ENCODE measurements at regions not wholly inside any gene's neighbourhood (a gene's known extent, or its start where the extent isn't known, plus 50 kb on each side); places are given as distances from the start of the nearest gene placed in this dataset.
"Not testable (repeated sequence)": the region's sequence is repeated elsewhere in the genome, so short reads cannot be mapped to it uniquely, and the experiment has no call there.

- WGBS, 2 donors = 95 to 97% methylated on average over 13 of the region's 13 CpGs
- DNase-seq (ENCODE audit: low spot score in 2 of 2) = no peak
- no peak overlapping the region for H3K4me3 ChIP-seq (ENCODE audit: low read depth, poor library complexity, severe bottlenecking)
- no peak for TF ChIP-seq POLR2A (IDR thresholded peaks at IDR 0.05)
- intact Hi-C loops (cut with DNase I; ENCODE audit: low total_unique reads) = no loop called here
Observed at GRCh38 chr6:92109256-92109655, 1310.1 kb downstream of the EPHA7 start.

GRCh38 chr6:92086750-92087149, 1332.6 kb downstream of the EPHA7 start:
- H3K4me3 ChIP-seq (ENCODE audit: low read depth, poor library complexity, severe bottlenecking) = no peak overlapping the region
- WGBS, 2 donors = 70 to 72% methylated on average over 2 of the region's 2 CpGs
- TF ChIP-seq POLR2A (IDR thresholded peaks at IDR 0.05) (no peak), CTCF (IDR thresholded peaks at IDR 0.05) (no peak)
- no peak for DNase-seq (ENCODE audit: low spot score in 2 of 2)
- intact Hi-C loops (cut with DNase I; ENCODE audit: low total_unique reads) = no loop called here

GRCh38 chr6:92083914-92084313, 1335.4 kb downstream of the EPHA7 start:
- 88 to 94% methylated on average over 5 of the region's 5 CpGs for WGBS, 2 donors
- intact Hi-C loops (cut with DNase I; ENCODE audit: low total_unique reads); H3K4me3 ChIP-seq (ENCODE audit: low read depth, poor library complexity, severe bottlenecking); DNase-seq (ENCODE audit: low spot score in 2 of 2): not testable (repeated sequence)

- WGBS, 2 donors = 79 to 84% methylated on average over 3 of the region's 3 CpGs
- no peak for TF ChIP-seq POLR2A (IDR thresholded peaks at IDR 0.05)
- TF ChIP-seq CTCF (IDR thresholded peaks at IDR 0.05) = no peak
- no peak overlapping the region for H3K4me3 ChIP-seq (ENCODE audit: low read depth, poor library complexity, severe bottlenecking)
- intact Hi-C loops (cut with DNase I; ENCODE audit: low total_unique reads) = no loop called here
- no peak for DNase-seq (ENCODE audit: low spot score in 2 of 2)
Observed at GRCh38 chr6:92072387-92072786, 1347.0 kb downstream of the EPHA7 start.

- WGBS, 2 donors = 29 to 42% methylated on average over 3 of the region's 3 CpGs
- no peak overlapping the region for H3K4me3 ChIP-seq (ENCODE audit: low read depth, poor library complexity, severe bottlenecking)
- no peak for TF ChIP-seq POLR2A (IDR thresholded peaks at IDR 0.05)
- no peak for DNase-seq (ENCODE audit: low spot score in 2 of 2)
- intact Hi-C loops (cut with DNase I; ENCODE audit: low total_unique reads) = no loop called here
Observed at GRCh38 chr6:92069781-92070180, 1349.6 kb downstream of the EPHA7 start.

- TF ChIP-seq POLR2A (IDR thresholded peaks at IDR 0.05) = no peak
- TF ChIP-seq CTCF (IDR thresholded peaks at IDR 0.05) = no peak
- no peak for DNase-seq (ENCODE audit: low spot score in 2 of 2)
- intact Hi-C loops (cut with DNase I; ENCODE audit: low total_unique reads) = loop anchor here (5.0 kb wide), 1 partner anchor 65 kb away; no protein-coding TSS in a partner anchor
- no peak overlapping the region for H3K4me3 ChIP-seq (ENCODE audit: low read depth, poor library complexity, severe bottlenecking)
- WGBS, 2 donors = 77 to 85% methylated on average over 2 of the region's 2 CpGs
Observed at GRCh38 chr6:92052513-92052912, 1366.8 kb downstream of the EPHA7 start.

GRCh38 chr6:92050216-92050615, 1369.1 kb downstream of the EPHA7 start:
- no peak overlapping the region for H3K4me3 ChIP-seq (ENCODE audit: low read depth, poor library complexity, severe bottlenecking)
- DNase-seq (ENCODE audit: low spot score in 2 of 2) = no peak
- no peak for TF ChIP-seq POLR2A (IDR thresholded peaks at IDR 0.05)
- TF ChIP-seq CTCF (IDR thresholded peaks at IDR 0.05) = no peak
- intact Hi-C loops (cut with DNase I; ENCODE audit: low total_unique reads) = loop anchor here (5.0 kb wide), 1 partner anchor 63 kb away; no protein-coding TSS in a partner anchor
- 83 to 86% methylated on average over 1 of the region's 1 CpG for WGBS, 2 donors
